ENCODE measurements at regions not wholly inside any gene's neighbourhood (a gene's known extent, or its start where the extent isn't known, plus 50 kb on each side); places are given as distances from the start of the nearest gene placed in this dataset.

GRCh38 chr13:73696713-73697112, 437.5 kb downstream of the KLF12 start:
- no peak for TF ChIP-seq CTCF (IDR thresholded peaks at IDR 0.05; ENCODE audit: poor library complexity)
- TF ChIP-seq EZH2 (IDR thresholded peaks at IDR 0.05; ENCODE audit: borderline replicate concordance): no peak
- no peak for TF ChIP-seq EZH2phosphoT487 (IDR thresholded peaks at IDR 0.05; ENCODE audit: low read depth, severe bottlenecking, unreplicated experiment)

All from hepatocyte (in vitro differentiated cells).